GM18507 (cell line): ENCODE measurements at regions not wholly inside any gene's neighbourhood (a gene's known extent, or its start where the extent isn't known, plus 50 kb on each side); places are given as distances from the start of the nearest gene placed in this dataset.

ENCODE experiments used
- DNase-seq: peaks from one replicate; pipeline ENCODE4 v3.0.0; 2011; ENCODE audit warnings: low read depth; ENCODE audit not compliant: insufficient read length; ENCODE audit errors: extremely low spot score
- FAIRE-seq: peaks from 2 replicates; lab custom pipeline; 2011; peaks lifted over from hg19 to GRCh38; lab: Jason Lieb, UNC

DNA sequence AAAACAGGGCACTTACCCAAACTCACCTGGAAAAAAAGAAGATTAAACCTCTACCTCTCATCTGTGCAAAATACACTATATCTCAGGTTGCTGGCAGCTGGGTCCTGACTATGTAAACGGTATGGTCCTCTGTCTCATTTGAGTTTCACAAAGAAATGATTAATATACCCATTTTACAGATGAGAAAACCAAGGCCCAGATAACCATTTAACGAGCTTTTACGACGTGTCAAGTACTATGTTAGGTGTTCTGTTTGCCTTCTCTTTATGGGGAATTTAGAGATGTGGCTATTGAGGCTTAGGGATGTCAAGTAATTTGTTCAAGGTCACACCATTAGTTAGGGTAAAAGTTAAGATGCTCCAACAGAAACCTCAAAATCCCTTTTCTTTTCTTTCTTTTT is 140.4 kb upstream of the USP24 start:
- FAIRE-seq = no peak

DNA sequence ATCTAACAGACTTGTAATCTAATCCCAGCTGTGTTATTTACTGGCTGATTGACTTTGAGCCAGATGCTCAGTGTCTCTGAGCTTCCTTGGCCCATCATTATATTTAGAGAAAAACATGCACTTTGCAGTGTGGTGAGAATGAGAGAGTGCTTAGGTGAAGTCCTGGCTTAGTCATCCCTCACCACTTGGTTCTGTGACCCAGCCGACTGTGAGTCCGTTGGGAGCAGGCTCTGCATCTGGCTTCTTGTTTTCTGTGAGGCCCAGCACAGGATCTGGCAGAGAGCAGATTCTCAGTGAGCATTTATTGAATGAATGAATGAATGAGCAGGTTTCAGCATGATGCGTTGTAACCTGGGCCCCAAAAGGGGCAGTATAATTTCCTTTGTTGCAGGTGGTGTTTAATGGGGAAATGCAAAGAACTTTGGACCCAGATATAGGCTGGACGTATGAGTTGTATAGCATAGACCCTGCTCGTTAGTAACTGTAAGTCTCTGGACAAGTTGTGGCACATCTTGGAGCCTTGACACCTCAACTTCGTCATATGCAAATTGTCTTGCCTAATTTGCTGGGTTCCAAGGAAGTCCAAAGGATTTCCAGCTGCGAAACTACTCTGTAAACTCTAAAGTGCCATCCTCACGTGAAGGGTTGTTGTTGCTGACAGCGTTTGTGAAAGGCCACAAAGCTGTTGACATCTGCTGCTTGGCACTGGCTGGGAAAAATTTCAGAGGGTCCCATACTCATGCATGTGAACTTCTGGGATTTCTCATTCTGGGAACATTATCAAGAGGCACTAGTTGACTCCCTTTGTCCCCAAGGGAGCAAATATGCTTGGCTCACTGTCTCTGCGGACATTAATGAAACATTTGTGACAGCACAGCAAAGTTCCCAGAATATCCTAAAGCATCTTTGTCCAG is 138.8 kb upstream of the USP24 start:
- DNase-seq (no peak), FAIRE-seq (no peak)

More for the DNA sequence above, 140.4 kb upstream of the USP24 start:
- no peak for DNase-seq

DNA sequence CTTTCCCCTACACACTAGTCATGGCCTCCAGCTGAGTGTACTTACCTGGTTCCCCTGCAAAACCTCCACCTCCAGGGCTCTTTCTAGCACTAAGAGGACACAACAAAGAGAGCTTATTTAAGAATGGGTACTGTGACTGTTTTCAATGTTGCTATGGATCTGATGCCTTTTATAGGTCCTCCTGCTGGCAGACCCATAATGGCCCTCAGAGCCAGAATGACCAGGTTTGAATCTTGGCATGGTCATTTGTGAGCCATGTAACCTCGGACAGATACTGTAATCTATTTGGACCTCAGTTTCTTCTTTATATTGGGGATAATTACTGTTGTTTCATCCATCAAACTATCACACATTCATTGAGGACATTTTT is 137.6 kb upstream of the USP24 start:
- DNase-seq = no peak
- FAIRE-seq = no peak

DNA sequence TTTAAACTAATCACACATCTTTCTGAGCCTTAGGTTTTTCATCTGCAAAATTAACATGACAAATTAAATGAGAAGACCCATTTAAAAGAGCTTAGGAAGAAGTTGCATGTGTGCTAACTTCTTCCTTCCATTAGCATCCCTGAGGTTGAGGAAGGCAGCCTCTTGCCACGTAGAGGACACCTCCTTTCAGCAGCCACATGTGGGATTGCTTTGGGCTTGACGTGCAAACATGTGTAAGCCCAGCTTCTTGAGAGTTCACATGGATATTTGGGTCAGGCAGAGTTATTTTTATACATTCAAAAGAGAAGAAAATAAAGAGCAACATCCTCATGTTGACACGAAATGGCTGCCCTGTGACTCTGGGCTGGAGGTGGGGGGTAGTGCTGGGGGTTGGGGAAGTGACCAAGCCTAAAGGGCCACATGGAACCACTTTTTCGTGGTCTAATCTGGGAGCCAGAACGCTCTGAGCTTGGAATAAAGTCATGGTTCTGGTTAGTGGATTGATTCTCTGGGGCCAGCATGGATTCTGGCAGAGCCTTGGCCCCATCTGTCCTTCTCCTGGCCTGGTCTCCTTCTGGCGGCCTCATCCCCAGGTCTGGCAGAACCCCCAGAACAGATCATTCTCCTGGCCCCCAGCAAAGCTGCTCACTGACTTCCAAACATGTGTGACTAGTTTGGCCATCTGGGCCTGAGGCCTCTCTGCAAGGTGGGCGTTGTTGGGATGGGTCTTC is 137.1 kb upstream of the USP24 start:
- no peak for DNase-seq
- no peak for FAIRE-seq

DNA sequence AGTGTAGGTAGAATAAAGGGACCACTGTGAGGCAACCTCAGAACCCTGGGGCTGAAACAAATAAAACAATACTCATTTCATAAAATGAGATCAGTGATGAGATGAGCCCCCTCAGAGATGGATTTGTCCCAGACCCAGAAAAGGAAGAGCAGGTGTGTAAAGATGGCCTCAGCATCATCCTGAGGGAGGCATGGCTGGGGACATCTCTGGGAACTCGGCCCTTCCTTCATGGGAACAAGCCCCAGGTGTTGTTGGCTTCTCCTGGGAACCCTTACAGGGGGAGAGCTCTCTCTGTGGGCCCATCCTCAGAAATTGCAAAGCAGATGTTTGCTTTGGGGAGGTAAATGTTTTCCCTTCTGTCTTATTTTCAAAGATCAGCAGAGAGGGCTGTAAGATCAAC is 133.2 kb upstream of the USP24 start:
- DNase-seq (no peak), FAIRE-seq (no peak)

DNA sequence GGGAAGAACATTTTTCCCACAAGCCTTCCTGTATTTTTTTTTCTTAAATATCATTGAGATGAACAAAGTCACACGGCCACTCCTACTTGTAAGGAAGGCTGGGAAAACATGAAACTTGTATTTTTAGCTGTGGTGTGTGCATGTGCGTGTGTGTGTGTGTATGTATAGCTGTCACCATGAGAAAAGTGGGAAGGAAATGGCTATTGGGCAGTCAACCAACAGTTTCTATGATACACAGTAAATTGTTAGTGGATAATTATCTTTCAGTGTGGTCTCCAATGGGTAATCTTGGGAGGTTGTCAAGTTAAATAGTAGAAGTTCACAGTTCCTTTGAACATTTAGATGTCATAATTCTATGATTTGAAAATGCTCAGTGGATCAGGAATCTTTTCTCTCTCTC is 132.7 kb upstream of the USP24 start:
- DNase-seq (no peak), FAIRE-seq (no peak)

DNA sequence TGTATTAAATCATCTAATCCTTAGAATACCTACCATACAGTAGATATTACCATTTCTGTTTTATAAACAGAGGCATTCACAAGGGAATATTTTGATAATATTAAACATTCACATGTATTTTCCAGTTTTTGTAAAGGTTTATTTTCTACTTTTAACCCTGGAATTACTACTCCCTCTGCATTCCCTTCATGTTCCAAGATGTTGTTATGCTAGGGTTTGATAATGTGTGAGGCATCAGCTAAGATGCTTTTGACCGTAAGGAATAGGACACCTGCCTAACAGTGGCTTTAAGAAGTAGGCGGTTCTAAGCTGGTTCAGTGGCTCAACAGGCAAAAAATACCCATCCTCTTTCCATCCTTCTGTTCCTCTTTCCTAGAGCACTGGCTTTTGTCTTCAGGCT is 131.9 kb upstream of the USP24 start:
- FAIRE-seq = no peak

DNA sequence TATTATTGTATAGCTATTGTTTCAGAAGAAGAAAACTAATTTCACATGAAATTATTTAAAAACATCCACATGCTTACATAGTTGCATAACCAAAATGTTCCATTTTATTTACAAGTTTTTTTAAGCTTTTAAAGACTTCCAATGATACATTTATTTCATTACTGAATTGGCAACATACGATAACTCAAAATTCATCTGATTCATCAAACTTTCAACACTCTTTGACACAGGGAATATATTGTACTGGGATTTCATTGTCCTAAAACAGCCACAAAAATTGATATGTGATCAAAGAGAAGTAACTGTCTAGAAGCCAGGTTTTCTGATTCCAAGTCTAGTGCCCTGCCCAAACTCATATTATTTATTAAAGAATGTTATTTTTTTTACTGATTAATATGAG is 131.4 kb upstream of the USP24 start:
- no peak for FAIRE-seq

More for the DNA sequence above, 131.9 kb upstream of the USP24 start:
- DNase-seq = no peak

DNA sequence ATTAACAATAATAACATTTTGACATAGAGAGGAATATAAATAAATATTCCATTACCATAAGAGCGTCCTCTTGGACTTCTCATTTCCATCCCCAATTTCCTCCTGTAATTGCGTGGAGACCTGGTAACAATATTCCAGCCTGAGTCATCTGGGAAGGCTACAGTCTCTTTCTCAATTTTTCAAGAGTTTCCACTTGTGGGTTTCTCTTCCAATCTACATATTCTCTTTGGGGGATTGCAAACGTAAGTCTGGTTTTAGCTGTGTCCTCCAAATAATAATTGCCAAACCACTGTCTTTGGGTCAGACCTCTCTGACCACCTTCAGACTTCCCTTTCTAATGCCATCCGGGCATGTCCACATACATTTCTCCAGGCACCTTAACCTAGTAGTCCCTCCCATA is 124.5 kb upstream of the USP24 start:
- FAIRE-seq (no peak), DNase-seq (no peak)

More for the DNA sequence above, 131.4 kb upstream of the USP24 start:
- DNase-seq = no peak

DNA sequence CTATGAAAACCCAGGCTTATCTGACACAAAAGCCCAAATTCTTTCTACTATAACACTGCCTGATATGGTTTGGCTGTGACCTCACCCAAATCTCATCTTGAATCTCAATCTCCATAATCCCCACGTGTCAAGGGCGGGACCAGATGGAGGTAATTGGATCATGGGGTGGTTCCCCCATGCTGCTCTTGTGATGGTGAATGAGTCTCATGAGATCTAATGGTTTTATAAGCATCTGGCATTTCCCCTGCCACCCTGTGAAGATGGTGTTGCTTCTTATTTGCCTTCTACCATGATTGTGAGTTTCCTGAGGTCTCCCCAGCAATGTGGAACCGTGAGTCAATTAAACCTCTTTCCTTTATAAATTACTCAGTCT is 123.3 kb upstream of the USP24 start:
- FAIRE-seq (no peak), DNase-seq (no peak)

DNA sequence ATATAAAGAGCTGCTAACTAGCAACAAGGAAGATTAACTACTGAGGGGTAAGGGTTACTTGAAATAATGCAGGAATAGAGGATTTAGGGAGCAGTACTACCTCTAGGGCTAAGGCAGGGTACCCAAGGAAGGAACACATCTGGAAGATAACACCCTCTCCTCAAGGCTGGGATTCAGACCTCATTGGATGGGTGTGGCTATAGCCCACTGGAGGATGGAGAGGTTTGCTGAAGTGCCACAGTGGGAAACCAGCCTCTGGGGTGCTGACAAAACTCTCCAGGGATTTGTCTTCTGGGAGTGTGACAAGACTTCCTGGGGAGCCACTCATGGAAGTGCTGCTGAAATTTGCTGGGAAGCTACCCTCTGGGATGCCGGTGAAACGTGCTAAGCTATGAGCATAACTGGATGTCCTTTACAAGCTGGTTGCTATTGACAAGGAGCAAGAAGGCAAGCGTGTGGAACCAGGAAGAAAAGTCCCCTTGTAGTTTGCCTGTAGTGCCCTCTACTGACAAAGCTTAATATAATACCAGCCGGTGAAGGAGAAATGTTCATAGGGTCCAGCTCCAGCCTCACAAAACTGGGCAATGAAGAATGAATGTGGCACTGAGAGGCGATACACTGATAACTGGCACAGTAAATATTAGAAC is 122.8 kb upstream of the USP24 start:
- DNase-seq (peak; percentile 8), FAIRE-seq (peak; percentile 73)

DNA sequence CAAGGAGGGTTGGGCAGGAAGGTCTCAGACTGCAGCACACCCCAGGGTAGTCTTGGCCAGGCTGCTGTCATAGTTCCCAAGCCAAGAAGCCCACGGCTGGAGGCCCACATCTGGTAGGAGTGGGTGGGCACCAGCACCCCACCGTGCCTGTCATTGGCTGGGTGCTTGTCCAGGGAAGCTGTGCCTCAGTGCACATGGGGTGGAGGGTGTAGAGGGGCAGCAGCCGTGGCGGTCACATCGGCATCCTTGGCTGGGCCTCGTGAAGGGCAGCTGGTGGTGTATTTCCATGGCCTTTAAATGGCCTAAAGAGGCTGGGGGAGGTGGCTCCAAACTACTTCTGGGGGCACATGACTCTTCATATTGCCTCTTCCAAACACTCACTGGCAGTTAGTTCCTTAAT is 119.6 kb upstream of the USP24 start:
- DNase-seq (no peak), FAIRE-seq (no peak)

DNA sequence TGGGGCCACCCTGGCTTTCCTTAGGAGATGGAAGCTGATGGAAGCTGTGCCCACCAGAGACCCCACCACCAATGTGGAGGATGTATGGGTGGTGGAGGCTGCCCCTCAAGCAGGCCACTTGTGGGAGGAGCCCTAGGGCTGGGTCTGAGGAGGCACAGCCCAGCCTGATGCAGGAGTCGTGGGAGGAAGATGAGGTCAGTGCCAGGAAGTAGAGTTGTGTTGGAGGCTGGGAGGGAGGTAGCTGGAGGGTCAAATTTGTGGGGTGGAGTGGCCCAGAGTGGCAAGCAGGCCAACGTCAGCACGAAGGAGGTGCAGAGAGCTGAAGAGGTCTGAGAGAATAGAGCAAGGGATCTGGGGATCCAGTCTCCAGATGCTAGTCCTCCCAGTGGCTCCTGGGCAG is 119.0 kb upstream of the USP24 start:
- no peak for FAIRE-seq
- no peak for DNase-seq

DNA sequence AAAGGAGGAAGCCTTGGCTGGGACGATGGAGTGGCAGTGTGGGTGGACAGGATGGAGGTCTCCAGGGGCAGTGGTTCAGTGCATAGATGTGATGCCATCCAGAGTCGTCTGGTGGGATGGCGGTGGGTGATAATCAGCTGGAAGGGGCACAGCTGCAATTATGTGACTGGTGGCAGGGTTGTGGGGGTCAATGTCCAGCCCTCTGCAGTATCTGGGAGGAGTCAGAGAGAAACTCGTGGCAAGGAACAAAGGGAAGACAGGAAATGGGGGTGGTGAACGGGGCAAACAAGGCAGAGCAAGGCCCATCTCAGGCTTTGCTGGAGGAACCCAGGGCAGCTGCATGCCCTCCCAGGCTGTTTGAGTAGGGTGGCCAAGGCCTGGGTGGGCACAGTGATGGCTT is 118.3 kb upstream of the USP24 start:
- DNase-seq (no peak), FAIRE-seq (no peak)

DNA sequence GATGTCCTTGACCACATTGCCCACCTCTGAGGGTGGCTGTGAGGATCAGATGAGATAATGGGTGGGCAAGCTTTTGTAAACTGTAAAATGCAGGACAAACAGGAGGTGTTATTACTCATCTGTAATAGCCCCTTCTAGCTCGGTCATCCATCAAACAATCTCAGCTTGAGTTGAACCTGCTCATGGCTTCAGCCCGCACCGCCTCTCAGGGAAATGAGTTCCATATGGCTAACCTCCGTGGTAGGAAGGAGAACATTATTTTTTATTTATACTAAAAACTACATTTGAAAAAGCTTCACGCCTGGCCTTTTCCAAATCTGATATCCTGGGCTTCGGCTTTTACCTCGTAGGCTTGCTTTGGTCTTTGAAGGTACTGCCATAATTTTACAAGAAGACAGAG is 116.2 kb upstream of the USP24 start:
- DNase-seq = no peak
- FAIRE-seq = no peak

DNA sequence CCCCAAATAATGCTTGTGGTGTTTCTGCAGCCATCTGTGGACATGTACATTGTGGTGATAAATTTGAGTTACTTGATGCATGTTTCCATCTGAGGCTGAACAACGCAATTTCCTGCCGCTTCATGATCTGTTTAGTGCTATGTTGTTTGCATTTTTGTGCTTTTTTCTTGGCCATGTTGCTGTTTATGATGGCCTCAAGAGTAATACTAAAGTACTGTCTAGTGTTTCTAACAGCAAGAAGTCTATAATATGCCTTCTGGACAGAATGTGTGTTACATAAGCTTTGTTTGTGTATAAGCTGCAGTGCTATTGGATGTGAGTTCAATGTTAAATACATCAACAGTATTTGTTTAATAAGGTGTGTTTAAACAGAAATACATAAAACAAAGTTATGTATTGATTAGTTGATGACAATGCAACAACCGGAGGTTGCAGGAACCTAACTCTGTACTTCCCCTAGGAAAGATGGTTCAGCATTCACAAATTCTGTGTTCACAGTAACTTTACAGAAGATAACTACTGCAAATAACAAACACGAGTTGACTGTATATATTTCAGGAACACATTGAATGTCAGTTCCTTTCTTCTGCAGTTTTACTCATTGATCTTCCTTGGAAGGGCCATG is 114.8 kb upstream of the USP24 start:
- FAIRE-seq (no peak), DNase-seq (no peak)

DNA sequence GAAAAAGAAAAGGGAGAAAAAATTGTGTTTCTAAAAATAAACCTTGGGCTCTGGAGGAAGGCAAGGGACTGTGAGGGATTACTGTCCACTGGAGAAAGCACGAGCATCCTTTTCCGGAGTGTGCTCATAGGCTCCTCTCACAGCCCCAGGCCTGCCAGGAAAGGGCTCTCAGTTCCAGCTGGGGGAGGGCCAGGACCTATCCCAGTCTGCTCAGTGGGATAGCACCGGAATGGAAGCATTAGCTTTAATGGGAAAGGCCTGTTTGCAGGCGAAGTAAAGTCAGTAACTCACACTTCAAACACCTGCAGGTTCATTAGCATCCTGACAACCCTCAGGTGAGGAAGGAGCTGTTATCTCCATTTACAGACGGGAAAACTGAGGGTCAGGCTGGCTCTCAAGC is 113.9 kb upstream of the USP24 start:
- no peak for DNase-seq
- FAIRE-seq = no peak

DNA sequence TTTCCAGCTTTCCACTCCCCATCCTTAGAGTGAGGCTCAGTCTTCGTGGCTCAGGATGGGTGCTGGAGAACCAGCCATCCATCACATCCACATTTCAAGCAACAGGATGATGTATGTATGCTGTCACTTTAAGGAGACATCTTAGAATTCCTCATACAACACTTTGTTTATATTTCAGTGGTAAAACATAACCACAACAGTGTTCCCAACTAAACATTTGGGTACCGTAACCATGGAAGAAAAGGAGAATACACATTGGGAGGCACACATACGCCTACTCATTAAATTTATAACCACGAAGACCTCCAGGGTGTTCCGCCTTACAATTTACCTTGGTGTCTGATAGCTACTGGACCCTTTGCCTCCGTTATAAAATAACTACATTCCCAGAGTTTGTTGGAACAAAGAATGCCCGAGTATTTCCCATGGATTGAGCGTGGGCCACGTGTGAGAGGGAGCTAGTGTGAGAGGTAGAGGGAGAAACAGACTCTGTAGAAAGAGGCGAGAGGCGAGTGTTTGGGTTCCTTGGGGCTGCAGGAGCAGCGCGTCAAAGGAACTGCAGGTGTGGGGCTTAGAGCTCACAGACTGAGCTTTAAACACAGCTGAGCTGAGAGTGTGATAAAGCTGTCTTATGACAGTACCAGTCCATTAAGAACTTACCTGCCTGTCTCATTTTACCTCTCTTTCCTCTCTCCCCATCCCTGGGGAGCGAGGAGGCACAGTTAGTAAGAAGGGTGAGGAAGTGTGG is 111.5 kb upstream of the USP24 start:
- DNase-seq (no peak), FAIRE-seq (no peak)

DNA sequence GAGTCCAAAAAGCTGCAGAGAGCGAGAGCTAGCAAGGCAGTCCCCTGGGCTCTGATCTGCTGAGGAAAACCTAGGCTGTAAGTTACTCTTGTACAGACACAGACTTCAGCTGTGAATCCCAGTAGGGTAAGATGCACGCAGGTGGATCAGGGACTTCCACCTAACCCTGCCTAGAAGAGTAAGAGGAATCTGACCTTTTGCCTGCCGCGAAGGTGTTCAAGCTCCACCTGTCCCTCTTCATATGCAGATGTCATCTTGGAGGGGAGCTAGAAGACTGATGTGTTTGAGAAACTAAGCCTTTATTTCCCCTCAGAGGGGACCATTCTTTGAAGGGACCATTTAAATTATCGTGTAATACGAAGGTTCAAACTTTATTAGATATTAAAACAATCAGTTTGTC is 108.6 kb upstream of the USP24 start:
- FAIRE-seq (no peak), DNase-seq (no peak)
